SU-DHL-6 (cell line): ENCODE measurements at regions not wholly inside any gene's neighbourhood (a gene's known extent, or its start where the extent isn't known, plus 50 kb on each side); places are given as distances from the start of the nearest gene placed in this dataset.

Experiments used
- H2AFZ ChIP-seq: fragments of 200-600 bp; sonication (generic); 2 replicates; pipeline ENCODE4 v1.6.1; 2014; ENCODE audit warnings: low read depth, mild to moderate bottlenecking, moderate library complexity, mixed read lengths, antibody characterized with exemption, low read length; ENCODE audit not compliant: severe bottlenecking
- H3F3A ChIP-seq: fragments of 200-600 bp; shearing (Covaris generic); 2 replicates; pipeline ENCODE4 v1.6.0; 2016; ENCODE audit warnings: antibody characterized with exemption, mild to moderate bottlenecking; ENCODE audit not compliant: insufficient read depth
- H3K27ac ChIP-seq: fragments of 200-600 bp; sonication (generic); 2 replicates; pipeline ENCODE4 v1.5.1; 2016; ENCODE audit warnings: low read depth, mild to moderate bottlenecking, low read length, moderate library complexity, mixed read lengths
- H3K27me3 ChIP-seq: fragments of 200-600 bp; sonication (generic), shearing (Covaris generic); 2 replicates; pipeline ENCODE4 v1.6.0; 2014; ENCODE audit warnings: mild to moderate bottlenecking, low read length
- H3K36me3 ChIP-seq: fragments of 200-600 bp; sonication (generic); 2 replicates; pipeline ENCODE4 v1.6.1; 2014; ENCODE audit warnings: mild to moderate bottlenecking, low read length, mixed read lengths
- H3K4me2 ChIP-seq: fragments of 300-600, 200-600 bp; shearing (Covaris generic), sonication (generic); 2 replicates; pipeline ENCODE4 v1.6.0; 2014; ENCODE audit warnings: low read length, low read depth, mild to moderate bottlenecking; ENCODE audit not compliant: poor library complexity, severe bottlenecking
- H3K4me3 ChIP-seq: fragments of 200-600 bp; sonication (generic); 2 replicates; pipeline ENCODE4 v1.5.1; 2014; ENCODE audit warnings: antibody characterized with exemption, low read length, mild to moderate bottlenecking, mixed read lengths; ENCODE audit not compliant: insufficient read depth, poor library complexity, severe bottlenecking
- H3K79me2 ChIP-seq: fragments of 200-600 bp; sonication (generic); 2 replicates; pipeline ENCODE4 v1.6.1; 2014; ENCODE audit warnings: mild to moderate bottlenecking, low read length, moderate library complexity; ENCODE audit not compliant: insufficient read depth
- H3K9ac ChIP-seq: fragments of 200-600 bp; sonication (generic); 2 replicates; pipeline ENCODE4 v1.7.0; 2014; ENCODE audit warnings: mild to moderate bottlenecking, low read length
- H3K9me2 ChIP-seq: fragments of 200-600 bp; sonication (generic); replicated peaks from 2 replicates; pipeline ENCODE4 v1.6.1; 2014; ENCODE audit warnings: low read length; ENCODE audit not compliant: insufficient read depth
- H3K9me3 ChIP-seq: fragments of 200-600 bp; sonication (generic); 2 replicates; pipeline ENCODE4 v1.6.1; 2014; ENCODE audit warnings: low read length, mixed read lengths; ENCODE audit not compliant: insufficient read depth
- H4K20me1 ChIP-seq: fragments of 200-600 bp; sonication (generic); 2 replicates; pipeline ENCODE4 v1.6.1; 2014; ENCODE audit warnings: low read depth, mild to moderate bottlenecking, antibody characterized with exemption, low read length, moderate library complexity, mixed read lengths
- CTCF ChIP-seq: fragments of 200-600 bp; sonication (generic); IDR thresholded peaks from one replicate; pipeline ENCODE4 v1.5.1; 2017; ENCODE audit warnings: antibody characterized with exemption, mild to moderate bottlenecking, low read length, moderate library complexity; ENCODE audit not compliant: insufficient read depth, poor library complexity, severe bottlenecking
- EZH2phosphoT487 ChIP-seq: fragments of 200-600 bp; sonication (generic), shearing (Covaris generic); conservative IDR thresholded peaks from 2 replicates; pipeline ENCODE4 v1.6.1; 2018; ENCODE audit warnings: mild to moderate bottlenecking, antibody characterized with exemption, low read length, moderate library complexity, mixed read lengths

GRCh38 chr16:55209626-55210025 lies 114.4 kb upstream of the IRX6 start:
- Histone ChIP-seq H3K27ac (no peak overlapping the region), H3K9ac (no peak overlapping the region), H3K9me2 (no peaks in the 10 kb centered on the region; the same call in 1 of the 2 replicates), H3K9me3 (no peaks in the 10 kb centered on the region), H3K79me2 (no peaks in the 10 kb centered on the region), H3K4me2 (no peak overlapping the region), H3K27me3 (no peaks in the 10 kb centered on the region), H3F3A (no peaks in the 10 kb centered on the region), H4K20me1 (no peaks in the 10 kb centered on the region), H3K36me3 (no peaks in the 10 kb centered on the region), H3K4me3 (no peak overlapping the region), H2AFZ (no peak overlapping the region)
- TF ChIP-seq EZH2phosphoT487 (no peak), CTCF (no peak)

GRCh38 chr16:55212791-55213190 lies 111.2 kb upstream of the IRX6 start:
- H3K27ac ChIP-seq = no peak overlapping the region
- H3K79me2 ChIP-seq = no peaks in the 10 kb centered on the region
- H3K9ac ChIP-seq = no peak overlapping the region
- H2AFZ ChIP-seq = no peak overlapping the region
- no peaks in the 10 kb centered on the region for H3K27me3 ChIP-seq
- no peaks in the 10 kb centered on the region for H4K20me1 ChIP-seq
- TF ChIP-seq CTCF (no peak), EZH2phosphoT487 (no peak)
- no peaks in the 10 kb centered on the region; the same call in 1 of the 2 replicates for H3K9me2 ChIP-seq
- no peaks in the 10 kb centered on the region for H3F3A ChIP-seq
- no peak overlapping the region for H3K4me2 ChIP-seq
- H3K36me3 ChIP-seq = no peaks in the 10 kb centered on the region
- no peaks in the 10 kb centered on the region for H3K9me3 ChIP-seq
- H3K4me3 ChIP-seq = no peak overlapping the region

- no peaks in the 10 kb centered on the region; the same call in 1 of the 2 replicates for H3K9me2 ChIP-seq
- no peaks in the 10 kb centered on the region for H3K9me3 ChIP-seq
- H3K9ac ChIP-seq = no peak overlapping the region
- H3K79me2 ChIP-seq = no peaks in the 10 kb centered on the region
- H4K20me1 ChIP-seq = no peaks in the 10 kb centered on the region
- no peak for TF ChIP-seq EZH2phosphoT487
- TF ChIP-seq CTCF = no peak
- H3K4me3 ChIP-seq = no peak overlapping the region
- H3K36me3 ChIP-seq = no peaks in the 10 kb centered on the region
- no peak overlapping the region for H3K27ac ChIP-seq
- H3F3A ChIP-seq = no peaks in the 10 kb centered on the region
- H3K4me2 ChIP-seq = no peak overlapping the region
- H3K27me3 ChIP-seq = no peaks in the 10 kb centered on the region
- H2AFZ ChIP-seq = no peak overlapping the region
Observed at GRCh38 chr16:55214412-55214811, 109.6 kb upstream of the IRX6 start.
